IMR-90 (cell line): ENCODE measurements at regions not wholly inside any gene's neighbourhood (a gene's known extent, or its start where the extent isn't known, plus 50 kb on each side); places are given as distances from the start of the nearest gene placed in this dataset.

Experiments
- ATAC-seq: fragments of 200-7000 bp; cut with Tn5 transposase; 2 replicates; pipeline ENCODE4 v1.9.1; 2020; ENCODE audit warnings: low read depth, mild to moderate bottlenecking, moderate library complexity
- BruUV-seq: library from RNA; stranded (reverse); fragments of 400-500 nt; replicated peaks from 2 replicates; lab custom pipeline; 2021; lab: Mats Ljungman, UMichigan
- CTCF ChIA-PET: fragments of 300-600 bp; formaldehyde crosslinking; extraction: SDS; loops from one replicate; lab custom pipeline; 2021; ENCODE audit warnings: antibody characterized with exemption; lab: Yijun Ruan, JAX
- POLR2A ChIA-PET: fragments of 300-600 bp; sonication (Branson Sonifier 250); formaldehyde crosslinking; loops from one replicate; lab custom pipeline; 2022; ENCODE audit warnings: antibody characterized with exemption; ENCODE audit not compliant: unreplicated experiment; lab: Charles Lee
- DNase-seq: peaks from one replicate; pipeline ENCODE4 v3.0.0; 2013
- H2AFZ ChIP-seq: replicated peaks from 2 replicates; pipeline ENCODE3; 2013; ENCODE audit warnings: low read length, mild to moderate bottlenecking; ENCODE audit not compliant: poor library complexity
- H2AK5ac ChIP-seq: 2 replicates; pipeline ENCODE4 v1.6.1; 2013; ENCODE audit warnings: low read depth, low read length, inconsistent platforms
- H2AK9ac ChIP-seq: replicated peaks from 2 replicates; pipeline ENCODE3; 2013; ENCODE audit warnings: mild to moderate bottlenecking, low read depth, low read length, moderate library complexity; ENCODE audit not compliant: poor library complexity
- H2BK120ac ChIP-seq: 2 replicates; pipeline ENCODE4 v1.6.1; 2013; ENCODE audit warnings: low read depth, low read length, inconsistent platforms
- H2BK15ac ChIP-seq: 3 replicates; pipeline ENCODE4 v1.6.1; 2013; ENCODE audit warnings: low read depth, low read length, inconsistent platforms
- H2BK20ac ChIP-seq: 2 replicates; pipeline ENCODE4 v1.6.1; 2013; ENCODE audit warnings: low read depth, mild to moderate bottlenecking, inconsistent platforms, low read length, moderate library complexity
- H2BK5ac ChIP-seq: 2 replicates; pipeline ENCODE4 v1.6.1; 2013; ENCODE audit warnings: mild to moderate bottlenecking, low read depth, low read length, inconsistent platforms; ENCODE audit not compliant: poor library complexity, severe bottlenecking
- H3K14ac ChIP-seq: replicated peaks from 2 replicates; pipeline ENCODE4 v1.6.1; 2013; ENCODE audit warnings: low read depth, low read length, inconsistent platforms
- H3K18ac ChIP-seq: 2 replicates; pipeline ENCODE4 v1.6.1; 2013; ENCODE audit warnings: low read depth, low read length, control low read depth
- H3K23ac ChIP-seq: 2 replicates; pipeline ENCODE4 v1.6.1; 2013; ENCODE audit warnings: low read depth, low read length, inconsistent platforms
- H3K27ac ChIP-seq: 2 replicates; pipeline ENCODE4 v1.5.1; 2013; ENCODE audit warnings: mild to moderate bottlenecking, control low read depth, low read length; ENCODE audit not compliant: insufficient read depth
- H3K27me3 ChIP-seq: 2 replicates; pipeline ENCODE4 v1.6.1; 2013; ENCODE audit warnings: low read length; ENCODE audit not compliant: control insufficient read depth, insufficient read depth
- H3K36me3 ChIP-seq: 2 replicates; pipeline ENCODE4 v1.6.1; 2013; ENCODE audit warnings: low read length, mixed read lengths; ENCODE audit not compliant: control insufficient read depth, insufficient read depth
- H3K4ac ChIP-seq: 2 replicates; pipeline ENCODE4 v1.6.1; 2013; ENCODE audit warnings: low read depth, low read length, inconsistent platforms
- H3K4me1 ChIP-seq: 2 replicates; pipeline ENCODE4 v1.6.1; 2013; ENCODE audit warnings: low read length, mixed read lengths; ENCODE audit not compliant: control insufficient read depth, insufficient read depth
- H3K4me2 ChIP-seq: 2 replicates; pipeline ENCODE4 v1.6.1; 2013; ENCODE audit warnings: low read depth, mild to moderate bottlenecking, control low read depth, low read length, moderate library complexity
- H3K4me3 ChIP-seq: 2 replicates; pipeline ENCODE4 v1.5.1; 2013; ENCODE audit warnings: low read depth, mild to moderate bottlenecking, control low read depth, low read length, moderate library complexity; ENCODE audit not compliant: insufficient read depth
- H3K56ac ChIP-seq: 2 replicates; pipeline ENCODE4 v1.6.1; 2013; ENCODE audit warnings: low read length, inconsistent platforms; ENCODE audit not compliant: insufficient read depth; ENCODE audit errors: extremely low read depth
- H3K79me1 ChIP-seq, 2 experiments: 2 replicates each; pipeline ENCODE4 v1.6.1; 2013; ENCODE audit warnings: low read length in 2 of 2, inconsistent platforms in 1 of 2, low read depth in 1 of 2
- H3K9ac ChIP-seq: 2 replicates; pipeline ENCODE4 v1.6.1; 2013; ENCODE audit warnings: low read depth, low read length, control low read depth
- H3K9me1 ChIP-seq: 2 replicates; pipeline ENCODE4 v1.6.1; 2013; ENCODE audit warnings: low read length, inconsistent platforms; ENCODE audit not compliant: insufficient read depth
- H3K9me3 ChIP-seq: 2 replicates; pipeline ENCODE4 v1.6.1; 2013; ENCODE audit warnings: low read length; ENCODE audit not compliant: control insufficient read depth, insufficient read depth
- H4K20me1 ChIP-seq: 2 replicates; pipeline ENCODE4 v1.6.1; 2013; ENCODE audit warnings: low read length, inconsistent platforms; ENCODE audit not compliant: insufficient read depth
- H4K5ac ChIP-seq: 2 replicates; pipeline ENCODE4 v1.6.1; 2013; ENCODE audit warnings: mild to moderate bottlenecking, low read depth, low read length, control low read depth
- H4K8ac ChIP-seq, 2 experiments: 2 replicates each; pipeline ENCODE4 v1.6.1; 2013; ENCODE audit warnings: low read depth in 2 of 2, low read length in 2 of 2, control low read depth in 1 of 2, inconsistent platforms in 1 of 2
- H4K91ac ChIP-seq: 2 replicates; pipeline ENCODE4 v1.6.1; 2013; ENCODE audit warnings: low read depth, low read length, inconsistent platforms; ENCODE audit not compliant: insufficient read depth
- BHLHE40 ChIP-seq: fragments of 150-350 bp; IDR thresholded peaks from 2 replicates; pipeline ENCODE4 v1.6.1; 2016; ENCODE audit warnings: mild to moderate bottlenecking, low read depth, low read length
- CEBPB ChIP-seq: IDR thresholded peaks from 2 replicates; pipeline ENCODE4 v1.6.1; 2012; ENCODE audit warnings: low read depth, low read length, improper control_type of control experiment
- CHD1 ChIP-seq: IDR thresholded peaks from 2 replicates; pipeline ENCODE4 v1.6.1; 2012; ENCODE audit warnings: low read depth, low read length, improper control_type of control experiment
- FOS ChIP-seq: fragments of 150-350 bp; IDR thresholded peaks from 2 replicates; pipeline ENCODE4 v1.6.1; 2016; ENCODE audit warnings: low read depth, low read length
- MAFK ChIP-seq: IDR thresholded peaks from 2 replicates; pipeline ENCODE4 v1.6.1; 2012; ENCODE audit warnings: low read depth, low read length, improper control_type of control experiment
- MAZ ChIP-seq: IDR thresholded peaks from 2 replicates; pipeline ENCODE4 v1.6.1; 2012; ENCODE audit warnings: low read depth, mild to moderate bottlenecking, low read length, improper control_type of control experiment, moderate library complexity, borderline replicate concordance
- MXI1 ChIP-seq: IDR thresholded peaks from 2 replicates; pipeline ENCODE4 v1.6.1; 2012; ENCODE audit warnings: low read depth, mild to moderate bottlenecking, low read length, moderate library complexity, borderline replicate concordance
- NFE2L2 ChIP-seq: fragments of 150-350 bp; IDR thresholded peaks from 2 replicates; pipeline ENCODE4 v1.6.1; 2016; ENCODE audit warnings: low read depth, mild to moderate bottlenecking, low read length
- POLR2A ChIP-seq: IDR thresholded peaks from 2 replicates; pipeline ENCODE4 v1.6.1; 2012; ENCODE audit warnings: mild to moderate bottlenecking, low read depth, low read length
- RAD21 ChIP-seq: IDR thresholded peaks from 2 replicates; pipeline ENCODE4 v1.6.1; 2012; ENCODE audit warnings: low read length, improper control_type of control experiment
- RCOR1 ChIP-seq: IDR thresholded peaks from 2 replicates; pipeline ENCODE4 v1.6.1; 2012; ENCODE audit warnings: mild to moderate bottlenecking, low read length, improper control_type of control experiment; ENCODE audit not compliant: insufficient replicate concordance
- RFX5 ChIP-seq: IDR thresholded peaks from 2 replicates; pipeline ENCODE4 v1.8.0; 2012; ENCODE audit warnings: low read depth, mild to moderate bottlenecking, low read length, moderate library complexity
- SMC3 ChIP-seq: fragments of 150-350 bp; IDR thresholded peaks from 2 replicates; pipeline ENCODE4 v1.6.1; 2016; ENCODE audit warnings: low read depth, mild to moderate bottlenecking, antibody characterized with exemption, low read length, moderate library complexity
- WGBS, 2 experiments: methylation state at CpG; one replicate each; pipeline versions ENCODE4 v1.1.5 to v1.1.7; 2013; ENCODE audit warnings: missing lambda C conversion rate in 2 of 2; ENCODE audit not compliant: insufficient read length in 1 of 2; ENCODE audit errors: extremely low coverage in 2 of 2; 5-methylcytosine and 5-hydroxymethylcytosine counted together
- dilution Hi-C: fragments of 300-500 bp; cut with HindIII; formaldehyde crosslinking; loops from one replicate; pipeline ENCODE4 v1.14.3; 2018; ENCODE audit warnings: low sequenced_read_pairs; ENCODE audit not compliant: unreplicated experiment
- in situ Hi-C: fragments of 300-500 bp; cut with MboI; formaldehyde crosslinking; loops from 3 replicates; pipeline ENCODE4 v1.14.3; 2019; ENCODE audit warnings: low sequenced_read_pairs, inconsistent platforms, mixed read lengths
- intact Hi-C: fragments of 100-400 bp; cut with micrococcal nuclease; formaldehyde crosslinking; loops from 2 replicates; pipeline ENCODE4 v1.10.0; 2022
- TF ChIP-seq, protein P1 (sequence below): fragments of 150-350 bp; IDR thresholded peaks from 2 replicates; pipeline ENCODE4 v1.6.1; 2016; ENCODE audit warnings: low read depth, mild to moderate bottlenecking, low read length, moderate library complexity, borderline replicate concordance
- TF ChIP-seq, protein P2 (sequence below): fragments of 150-350 bp; IDR thresholded peaks from 2 replicates; pipeline ENCODE4 v1.6.1; 2017; ENCODE audit warnings: mild to moderate bottlenecking, antibody characterized with exemption, low read length, low read depth
- TF ChIP-seq, protein P3 (sequence below): conservative IDR thresholded peaks from 2 replicates; pipeline ENCODE4 v1.5.1; 2012; ENCODE audit warnings: mild to moderate bottlenecking, low read depth, low read length, improper control_type of control experiment

- no peaks in the 10 kb centered on the region for H3K9me1 ChIP-seq
- no peak overlapping the region for H3K9ac ChIP-seq
- no peak overlapping the region for H2AK5ac ChIP-seq
- no peak overlapping the region for H3K23ac ChIP-seq
- no peak overlapping the region for H2BK5ac ChIP-seq
- no peak for DNase-seq
- H4K5ac ChIP-seq = no peak overlapping the region
- no peak overlapping the region for H4K91ac ChIP-seq
- ChIA-PET POLR2A (no interaction called here), CTCF (no interaction called here)
- dilution Hi-C loops = no loop called here
- no TSS peak for BruUV-seq
- H2BK20ac ChIP-seq = no peak overlapping the region
- TF ChIP-seq MXI1 (no peak), SMC3 (no peak), POLR2A (no peak), RAD21 (no peak), BHLHE40 (no peak), CHD1 (no peak), RFX5 (no peak), FOS (no peak), NFE2L2 (no peak), MAFK (no peak), MAZ (no peak), CEBPB (no peak), RCOR1 (no peak)
- TF ChIP-seq, protein P1, sequence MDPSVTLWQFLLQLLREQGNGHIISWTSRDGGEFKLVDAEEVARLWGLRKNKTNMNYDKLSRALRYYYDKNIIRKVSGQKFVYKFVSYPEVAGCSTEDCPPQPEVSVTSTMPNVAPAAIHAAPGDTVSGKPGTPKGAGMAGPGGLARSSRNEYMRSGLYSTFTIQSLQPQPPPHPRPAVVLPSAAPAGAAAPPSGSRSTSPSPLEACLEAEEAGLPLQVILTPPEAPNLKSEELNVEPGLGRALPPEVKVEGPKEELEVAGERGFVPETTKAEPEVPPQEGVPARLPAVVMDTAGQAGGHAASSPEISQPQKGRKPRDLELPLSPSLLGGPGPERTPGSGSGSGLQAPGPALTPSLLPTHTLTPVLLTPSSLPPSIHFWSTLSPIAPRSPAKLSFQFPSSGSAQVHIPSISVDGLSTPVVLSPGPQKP = no peak
- TF ChIP-seq, protein P2, sequence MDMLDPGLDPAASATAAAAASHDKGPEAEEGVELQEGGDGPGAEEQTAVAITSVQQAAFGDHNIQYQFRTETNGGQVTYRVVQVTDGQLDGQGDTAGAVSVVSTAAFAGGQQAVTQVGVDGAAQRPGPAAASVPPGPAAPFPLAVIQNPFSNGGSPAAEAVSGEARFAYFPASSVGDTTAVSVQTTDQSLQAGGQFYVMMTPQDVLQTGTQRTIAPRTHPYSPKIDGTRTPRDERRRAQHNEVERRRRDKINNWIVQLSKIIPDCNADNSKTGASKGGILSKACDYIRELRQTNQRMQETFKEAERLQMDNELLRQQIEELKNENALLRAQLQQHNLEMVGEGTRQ = no peak
- TF ChIP-seq, protein P3, sequence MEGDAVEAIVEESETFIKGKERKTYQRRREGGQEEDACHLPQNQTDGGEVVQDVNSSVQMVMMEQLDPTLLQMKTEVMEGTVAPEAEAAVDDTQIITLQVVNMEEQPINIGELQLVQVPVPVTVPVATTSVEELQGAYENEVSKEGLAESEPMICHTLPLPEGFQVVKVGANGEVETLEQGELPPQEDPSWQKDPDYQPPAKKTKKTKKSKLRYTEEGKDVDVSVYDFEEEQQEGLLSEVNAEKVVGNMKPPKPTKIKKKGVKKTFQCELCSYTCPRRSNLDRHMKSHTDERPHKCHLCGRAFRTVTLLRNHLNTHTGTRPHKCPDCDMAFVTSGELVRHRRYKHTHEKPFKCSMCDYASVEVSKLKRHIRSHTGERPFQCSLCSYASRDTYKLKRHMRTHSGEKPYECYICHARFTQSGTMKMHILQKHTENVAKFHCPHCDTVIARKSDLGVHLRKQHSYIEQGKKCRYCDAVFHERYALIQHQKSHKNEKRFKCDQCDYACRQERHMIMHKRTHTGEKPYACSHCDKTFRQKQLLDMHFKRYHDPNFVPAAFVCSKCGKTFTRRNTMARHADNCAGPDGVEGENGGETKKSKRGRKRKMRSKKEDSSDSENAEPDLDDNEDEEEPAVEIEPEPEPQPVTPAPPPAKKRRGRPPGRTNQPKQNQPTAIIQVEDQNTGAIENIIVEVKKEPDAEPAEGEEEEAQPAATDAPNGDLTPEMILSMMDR = no peak
- no peaks in the 10 kb centered on the region for H3K9me3 ChIP-seq
- no peak overlapping the region for H3K27ac ChIP-seq
- H2AK9ac ChIP-seq = no peak overlapping the region
- H4K8ac ChIP-seq = no peak overlapping the region
- no peak overlapping the region for H3K4me3 ChIP-seq
- no CpG with 5 or more reads among the region's 2 CpGs for WGBS, 2 experiments
- no peak overlapping the region for H2AFZ ChIP-seq
- intact Hi-C loops = no loop called here
- no peaks in the 10 kb centered on the region for H3K79me1 ChIP-seq
- no peaks in the 10 kb centered on the region for H3K4me1 ChIP-seq
- H3K18ac ChIP-seq = no peak overlapping the region
- no peaks in the 10 kb centered on the region for H3K27me3 ChIP-seq
- H3K14ac ChIP-seq = no peak overlapping the region
- H3K4ac ChIP-seq = no peak overlapping the region
- ATAC-seq = no peak
- no peak overlapping the region for H3K4me2 ChIP-seq
- no peaks in the 10 kb centered on the region for H3K36me3 ChIP-seq
- in situ Hi-C loops = no loop called here
- H2BK120ac ChIP-seq = no peak overlapping the region
- no peaks in the 10 kb centered on the region for H4K20me1 ChIP-seq
- H3K56ac ChIP-seq = no peak overlapping the region
- H2BK15ac ChIP-seq = no peak overlapping the region
These were observed 953.5 kb upstream of the INTU start for GRCh38 chr4:126679303-126679702.
